ENCODE measurements at regions not wholly inside any gene's neighbourhood (a gene's known extent, or its start where the extent isn't known, plus 50 kb on each side); places are given as distances from the start of the nearest gene placed in this dataset.
"Not testable (repeated sequence)": the region's sequence is repeated elsewhere in the genome, so short reads cannot be mapped to it uniquely, and the experiment has no call there.

GRCh38 chr11:34809191-34810106 is 106.7 kb downstream of the APIP start:
- DNase-seq (ENCODE audit: low spot score in 2 of 2) = no peak
- Histone ChIP-seq H3K4me3 (no peak overlapping the region), H3K27me3 (no peaks in the 10 kb centered on the region), H3K27ac (no peak overlapping the region), H3K36me3 (no peaks in the 10 kb centered on the region), H3K4me1 (no peaks in the 10 kb centered on the region), H3K9me3 (peaks cover 0 to 19% (median 3%) of the 10 kb centered on the region in 4 donors)
- TF ChIP-seq EP300 (IDR thresholded peaks at IDR 0.05) (no peak), POLR2A (IDR thresholded peaks at IDR 0.05) (no peak), CTCF (IDR thresholded peaks at IDR 0.05) (no peak)
- WGBS, 2 donors = 74 to 87% methylated on average over 2 of the region's 2 CpGs

- Histone ChIP-seq H3K36me3 (no peaks in the 10 kb centered on the region), H3K27ac (no peak overlapping the region), H3K4me1 (no peaks in the 10 kb centered on the region), H3K27me3 (no peaks in the 10 kb centered on the region), H3K4me3 (no peak overlapping the region), H3K9me3 (no peaks in the 10 kb centered on the region)
- WGBS, 2 donors = 87 to 88% methylated on average over 5 of the region's 5 CpGs
- TF ChIP-seq EP300 (IDR thresholded peaks at IDR 0.05) (no peak), CTCF (IDR thresholded peaks at IDR 0.05) (no peak), POLR2A (IDR thresholded peaks at IDR 0.05) (no peak)
- DNase-seq (ENCODE audit: low spot score in 2 of 2) = no peak
Measured at GRCh38 chr11:34806875-34807274, 109.3 kb downstream of the APIP start.

- TF ChIP-seq POLR2A (IDR thresholded peaks at IDR 0.05) (no peak), EP300 (IDR thresholded peaks at IDR 0.05) (no peak), CTCF (IDR thresholded peaks at IDR 0.05) (no peak)
- Histone ChIP-seq H3K27ac (no peak overlapping the region), H3K4me3 (no peak overlapping the region), H3K4me1 (no peaks in the 10 kb centered on the region), H3K27me3 (no peaks in the 10 kb centered on the region), H3K9me3 (no peaks in the 10 kb centered on the region), H3K36me3 (no peaks in the 10 kb centered on the region)
- WGBS, 2 donors = 70 to 84% methylated on average over 4 of the region's 4 CpGs
- DNase-seq (ENCODE audit: low spot score in 2 of 2) = no peak
Measured at GRCh38 chr11:34805937-34806336, 110.2 kb downstream of the APIP start.

- TF ChIP-seq POLR2A (IDR thresholded peaks at IDR 0.05) = no peak
- no peak for TF ChIP-seq EP300 (IDR thresholded peaks at IDR 0.05)
- no peak for TF ChIP-seq CTCF (IDR thresholded peaks at IDR 0.05)
- 93 to 98% methylated on average over 1 of the region's 1 CpG for WGBS, 2 donors
- DNase-seq (ENCODE audit: low spot score in 2 of 2) = no peak
- Histone ChIP-seq H3K4me3 (no peak overlapping the region), H3K36me3 (no peaks in the 10 kb centered on the region), H3K4me1 (no peaks in the 10 kb centered on the region), H3K27ac (no peak overlapping the region), H3K9me3 (no peaks in the 10 kb centered on the region), H3K27me3 (no peaks in the 10 kb centered on the region)
Measured at GRCh38 chr11:34799848-34800247, 116.3 kb downstream of the APIP start.

- TF ChIP-seq CTCF (IDR thresholded peaks at IDR 0.05) = no peak
- Histone ChIP-seq H3K36me3 (no peaks in the 10 kb centered on the region), H3K4me1 (peaks cover 0 to 4% (median 0%) of the 10 kb centered on the region in 4 donors), H3K9me3 (no peaks in the 10 kb centered on the region), H3K4me3 (no peak overlapping the region), H3K27ac (no peak overlapping the region), H3K27me3 (no peaks in the 10 kb centered on the region)
- DNase-seq (ENCODE audit: low spot score in 2 of 2) = no peak
Measured at GRCh38 chr11:34798985-34799384, 117.2 kb downstream of the APIP start.

GRCh38 chr11:34797497-34797896 is 118.7 kb downstream of the APIP start:
- H3K36me3 ChIP-seq; H3K27ac ChIP-seq; H3K27me3 ChIP-seq; DNase-seq (ENCODE audit: low spot score in 2 of 2); H3K9me3 ChIP-seq; H3K4me3 ChIP-seq: not testable (repeated sequence)
- H3K4me1 ChIP-seq = peaks cover 0 to 19% (median under 1%) of the 10 kb centered on the region in 4 donors
